ENCODE measurements at regions not wholly inside any gene's neighbourhood (a gene's known extent, or its start where the extent isn't known, plus 50 kb on each side); places are given as distances from the start of the nearest gene placed in this dataset.

- no peak for TF ChIP-seq CREB1 (IDR thresholded peaks at IDR 0.05)
- TF ChIP-seq SIN3A (conservative IDR thresholded peaks at IDR 0.05 in 1 of 2, IDR thresholded peaks at IDR 0.05 in 1 of 2; ENCODE audit: low read depth in 1 of 2, low read length in 2 of 2), result no peak
- no peak for TF ChIP-seq ZNF274 (IDR thresholded peaks at IDR 0.05; ENCODE audit: borderline replicate concordance, extremely low read depth, low read length)
- TF ChIP-seq POLR2AphosphoS5 (IDR thresholded peaks at IDR 0.05; ENCODE audit: low read depth, low read length), result no peak
- no peak for TF ChIP-seq SIX5 (IDR thresholded peaks at IDR 0.05; ENCODE audit: low read depth, low read length)
- TF ChIP-seq CTCF (IDR thresholded peaks at IDR 0.05; ENCODE audit: control extremely low read depth in 1 of 3, insufficient read depth in 1 of 3, low read depth in 1 of 3, low read length in 3 of 3), result no peak
- no peak for TF ChIP-seq EZH2 (IDR thresholded peaks at IDR 0.05; ENCODE audit: low read depth, low read length, severe bottlenecking)
- TF ChIP-seq TEAD4 (IDR thresholded peaks at IDR 0.05; ENCODE audit: low read depth, low read length), result no peak
- TF ChIP-seq MAX (IDR thresholded peaks at IDR 0.05), result no peak
- TF ChIP-seq JUN (IDR thresholded peaks at IDR 0.05; ENCODE audit: low read depth, low read length), result no peak
- no peak for TF ChIP-seq CHD2 (IDR thresholded peaks at IDR 0.05; ENCODE audit: low read length)
Observed at GRCh38 chr9:3161912-3162311, 318.0 kb upstream of the PUM3 start.
